Transverse colon (tissue), 4 donors: ENCODE measurements at regions not wholly inside any gene's neighbourhood (a gene's known extent, or its start where the extent isn't known, plus 50 kb on each side); places are given as distances from the start of the nearest gene placed in this dataset.

Experiments
- DNase-seq: peaks from one replicate; pipeline ENCODE4 v3.0.0-alpha.2; 2019
- H3K27ac ChIP-seq, 4 donors: fragments of 200-600 bp; sonication (generic); 2 replicates each; pipeline ENCODE4 v1.5.1; 2016 to 2018; ENCODE audit warnings: inconsistent platforms in 4 of 4
- H3K27me3 ChIP-seq: fragments of 200-600 bp; sonication (generic); 2 replicates; pipeline ENCODE4 v1.5.1; 2017; ENCODE audit warnings: inconsistent platforms
- H3K36me3 ChIP-seq, 4 donors: fragments of 200-600 bp; sonication (generic); 2 replicates each; pipeline ENCODE4 v1.5.1; 2017 to 2019; ENCODE audit warnings: inconsistent platforms in 4 of 4
- H3K4me1 ChIP-seq, 4 donors: fragments of 200-600 bp; sonication (generic); 2 replicates each; pipeline ENCODE4 v1.5.1; 2017 to 2020; ENCODE audit warnings: inconsistent platforms in 4 of 4
- H3K4me3 ChIP-seq, 4 donors: fragments of 200-600 bp; sonication (generic); 1 replicate in 1 of 4; 2 replicates in 3 of 4; pipeline versions ENCODE4 v1.5.1 to v1.6.1; 2017 to 2019; ENCODE audit warnings: inconsistent platforms in 4 of 4
- H3K9me3 ChIP-seq, 2 donors: fragments of 200-600 bp; sonication (generic); 2 replicates each; pipeline ENCODE4 v1.5.1; 2017 to 2019; ENCODE audit warnings: inconsistent platforms in 2 of 2
- CTCF ChIP-seq, 5 experiments: fragments of 200-600 bp in 3 of 5; fragments of 450-650 bp in 2 of 5; sonication (generic) in 3 of 5; IDR thresholded peaks; 1 replicate in 2 of 5; 2 replicates in 3 of 5; pipeline ENCODE4 v1.5.1; 2016 to 2017; ENCODE audit warnings: antibody characterized with exemption in 5 of 5, inconsistent platforms in 3 of 5, mild to moderate bottlenecking in 2 of 5, moderate library complexity in 1 of 5
- EP300 ChIP-seq: sonication (generic); formaldehyde crosslinking; IDR thresholded peaks from one replicate; pipeline ENCODE4 v1.6.1; 2017; ENCODE audit warnings: antibody characterized with exemption, low read depth
- POLR2A ChIP-seq: fragments of 450-650 bp; IDR thresholded peaks from one replicate; pipeline ENCODE4 v1.6.1; 2016; ENCODE audit warnings: antibody characterized with exemption, mild to moderate bottlenecking, moderate library complexity
- POLR2AphosphoS5 ChIP-seq, 3 donors: sonication (generic); formaldehyde crosslinking; IDR thresholded peaks; one replicate each; pipeline ENCODE4 v1.6.1; 2016; ENCODE audit warnings: antibody characterized with exemption in 3 of 3
- WGBS, 2 donors: methylation state at CpG; one replicate each; pipeline ENCODE4 v1.1.5; 2018; ENCODE audit warnings: low coverage in 1 of 2; 5-methylcytosine and 5-hydroxymethylcytosine counted together
- in situ Hi-C, 4 donors: fragments of 200-750 bp; cut with MboI; loops; one replicate each; pipeline versions ENCODE4 v1.15.0 to v1.15.1; 2017; ENCODE audit warnings: low sequenced_read_pairs in 3 of 4, low pct_ligation_motif_present in 1 of 4, low pct_unique_long_range_greater_than_20kb in 1 of 4
- intact Hi-C: fragments of 100-400 bp; cut with DNase I; formaldehyde crosslinking; loops from one replicate; pipeline ENCODE4 v1.15.1; 2023; ENCODE audit warnings: low total_unique reads

- no peaks in the 10 kb centered on the region for H3K9me3 ChIP-seq
- in situ Hi-C loops, result no loop called here
- no peak for TF ChIP-seq CTCF (IDR thresholded peaks at IDR 0.05)
- no peak for TF ChIP-seq EP300
- TF ChIP-seq POLR2AphosphoS5 (IDR thresholded peaks at IDR 0.05), result no peak
- TF ChIP-seq POLR2A, result no peak
- H3K27ac ChIP-seq, result no peak overlapping the region
- no peaks in the 10 kb centered on the region for H3K36me3 ChIP-seq
- DNase-seq, result no peak
- peaks cover 4 to 25% (median 5%) of the 10 kb centered on the region in 4 donors for H3K4me1 ChIP-seq
- intact Hi-C loops, result no loop called here
- no peak overlapping the region for H3K4me3 ChIP-seq
- no peaks in the 10 kb centered on the region for H3K27me3 ChIP-seq
These were observed 313.4 kb downstream of the CNTN3 start for GRCh38 chr3:74301056-74301455.

GRCh38 chr3:74295479-74295878 is 319.0 kb downstream of the CNTN3 start:
- 80 to 88% methylated on average over 1 of the region's 1 CpG for WGBS, 2 donors
- Histone ChIP-seq H3K9me3 (no peaks in the 10 kb centered on the region), H3K27me3 (no peaks in the 10 kb centered on the region), H3K27ac (no peak overlapping the region), H3K4me3 (no peak overlapping the region), H3K4me1 (no peaks in the 10 kb centered on the region), H3K36me3 (no peaks in the 10 kb centered on the region)
- no peak for TF ChIP-seq POLR2A
- TF ChIP-seq EP300, result no peak
- TF ChIP-seq POLR2AphosphoS5 (IDR thresholded peaks at IDR 0.05), result no peak
- TF ChIP-seq CTCF (IDR thresholded peaks at IDR 0.05), result no peak
- in situ Hi-C loops, result no loop called here
- intact Hi-C loops, result no loop called here
- no peak for DNase-seq

GRCh38 chr3:74288761-74289160 is 325.7 kb downstream of the CNTN3 start:
- no peak for TF ChIP-seq CTCF (IDR thresholded peaks at IDR 0.05)
- intact Hi-C loops, result no loop called here
- in situ Hi-C loops, result no loop called here

GRCh38 chr3:74287557-74287956 is 326.9 kb downstream of the CNTN3 start:
- 57 to 76% methylated on average over 1 of the region's 1 CpG for WGBS, 2 donors
- H3K36me3 ChIP-seq, result no peaks in the 10 kb centered on the region
- H3K27ac ChIP-seq, result no peak overlapping the region
- DNase-seq, result no peak
- TF ChIP-seq CTCF (IDR thresholded peaks at IDR 0.05) (no peak), POLR2AphosphoS5 (IDR thresholded peaks at IDR 0.05) (no peak), EP300 (no peak), POLR2A (no peak)
- no peaks in the 10 kb centered on the region for H3K4me1 ChIP-seq
- no peak overlapping the region for H3K4me3 ChIP-seq
- H3K27me3 ChIP-seq, result no peaks in the 10 kb centered on the region
- no peaks in the 10 kb centered on the region for H3K9me3 ChIP-seq
- in situ Hi-C loops (no loop called here), intact Hi-C loops (no loop called here)

More at GRCh38 chr3:74288761-74289160, 325.7 kb downstream of the CNTN3 start:
- Histone ChIP-seq H3K27ac (no peak overlapping the region), H3K36me3 (no peaks in the 10 kb centered on the region), H3K27me3 (no peaks in the 10 kb centered on the region), H3K4me3 (no peak overlapping the region), H3K9me3 (no peaks in the 10 kb centered on the region), H3K4me1 (no peaks in the 10 kb centered on the region)
- WGBS, 2 donors, result 49 to 70% methylated on average over 2 of the region's 2 CpGs
- DNase-seq, result no peak
